Sigmoid colon (tissue), 3 donors: ENCODE measurements at regions not wholly inside any gene's neighbourhood (a gene's known extent, or its start where the extent isn't known, plus 50 kb on each side); places are given as distances from the start of the nearest gene placed in this dataset.

Experiments used
- CTCF ChIP-seq, 4 experiments: fragments of 450-650 bp in 3 of 4; fragments of 200-600 bp in 1 of 4; IDR thresholded peaks; one replicate each; pipeline ENCODE4 v1.5.1; 2016 to 2019; ENCODE audit warnings: antibody characterized with exemption in 4 of 4, mild to moderate bottlenecking in 3 of 4, moderate library complexity in 2 of 4
- POLR2A ChIP-seq, 2 donors: fragments of 450-650 bp; IDR thresholded peaks; one replicate each; pipeline ENCODE4 v1.6.1; 2016; ENCODE audit warnings: antibody characterized with exemption in 2 of 2, mild to moderate bottlenecking in 2 of 2, moderate library complexity in 2 of 2

- TF ChIP-seq POLR2A (IDR thresholded peaks at IDR 0.05), result no peak
- no peak for TF ChIP-seq CTCF (IDR thresholded peaks at IDR 0.05)
Observed at GRCh38 chr5:167903243-167903642, 388.2 kb upstream of the WWC1 start.
